ENCODE measurements at regions not wholly inside any gene's neighbourhood (a gene's known extent, or its start where the extent isn't known, plus 50 kb on each side); places are given as distances from the start of the nearest gene placed in this dataset.
"Not testable (repeated sequence)": the region's sequence is repeated elsewhere in the genome, so short reads cannot be mapped to it uniquely, and the experiment has no call there.

GRCh38 chr21:29431178-29431577 is 132.5 kb downstream of the BACH1 start:
- 83% methylated on average over 1 of the region's 1 CpG for WGBS (ENCODE audit: insufficient coverage)
- Histone ChIP-seq H3K27ac (ENCODE audit: low read length) (no peak overlapping the region), H3K4me1 (ENCODE audit: control insufficient read depth, insufficient read depth, low read length) (no peaks in the 10 kb centered on the region), H3K9me3 (ENCODE audit: control insufficient read depth, insufficient read depth, low read length) (no peaks in the 10 kb centered on the region), H3K36me3 (ENCODE audit: control insufficient read depth, insufficient read depth, low read length) (no peaks in the 10 kb centered on the region), H3K27me3 (ENCODE audit: control insufficient read depth, insufficient read depth, low read length) (no peaks in the 10 kb centered on the region), H3K4me3 (ENCODE audit: low read length) (no peak overlapping the region)
- Mint-ChIP-seq H3K4me1 (no peaks in the 10 kb centered on the region), H3K36me3 (no peaks in the 10 kb centered on the region), H3K9me3 (no peaks in the 10 kb centered on the region), H3K27me3 (ENCODE audit: low read depth in 2 of 2) (no peaks in the 10 kb centered on the region), H3K27ac (no peak overlapping the region), H3K4me3 (no peak overlapping the region)
- no peak for ATAC-seq
- TF ChIP-seq CTCF (IDR thresholded peaks at IDR 0.05), result no peak
- DNase-seq, result no peak
- intact Hi-C loops (cut with micrococcal nuclease), result no loop called here

- Mint-ChIP-seq H3K27ac (no peak overlapping the region), H3K4me3 (no peak overlapping the region), H3K36me3 (no peaks in the 10 kb centered on the region), H3K4me1 (no peaks in the 10 kb centered on the region), H3K9me3 (no peaks in the 10 kb centered on the region), H3K27me3 (ENCODE audit: low read depth in 2 of 2) (no peaks in the 10 kb centered on the region)
- Histone ChIP-seq H3K4me3 (ENCODE audit: low read length) (no peak overlapping the region), H3K27ac (ENCODE audit: low read length) (no peak overlapping the region), H3K9me3 (ENCODE audit: control insufficient read depth, insufficient read depth, low read length) (no peaks in the 10 kb centered on the region), H3K4me1 (ENCODE audit: control insufficient read depth, insufficient read depth, low read length) (no peaks in the 10 kb centered on the region), H3K36me3 (ENCODE audit: control insufficient read depth, insufficient read depth, low read length) (no peaks in the 10 kb centered on the region), H3K27me3 (ENCODE audit: control insufficient read depth, insufficient read depth, low read length) (no peaks in the 10 kb centered on the region)
- DNase-seq, result no peak
- no peak for ATAC-seq
- TF ChIP-seq CTCF (IDR thresholded peaks at IDR 0.05), result no peak
- 94% methylated on average over 5 of the region's 5 CpGs for WGBS (ENCODE audit: insufficient coverage)
- intact Hi-C loops (cut with micrococcal nuclease), result no loop called here
Measured at GRCh38 chr21:29431680-29432079, 133.0 kb downstream of the BACH1 start.

- Mint-ChIP-seq H3K4me1 (no peaks in the 10 kb centered on the region), H3K4me3 (no peak overlapping the region), H3K9me3 (no peaks in the 10 kb centered on the region), H3K36me3 (no peaks in the 10 kb centered on the region), H3K27ac (no peak overlapping the region), H3K27me3 (ENCODE audit: low read depth in 2 of 2) (no peaks in the 10 kb centered on the region)
- Histone ChIP-seq H3K27ac (ENCODE audit: low read length) (no peak overlapping the region), H3K4me1 (ENCODE audit: control insufficient read depth, insufficient read depth, low read length) (no peaks in the 10 kb centered on the region), H3K4me3 (ENCODE audit: low read length) (no peak overlapping the region), H3K36me3 (ENCODE audit: control insufficient read depth, insufficient read depth, low read length) (no peaks in the 10 kb centered on the region), H3K27me3 (ENCODE audit: control insufficient read depth, insufficient read depth, low read length) (no peaks in the 10 kb centered on the region), H3K9me3 (ENCODE audit: control insufficient read depth, insufficient read depth, low read length) (no peaks in the 10 kb centered on the region)
- 87% methylated on average over 4 of the region's 7 CpGs for WGBS (ENCODE audit: insufficient coverage)
- DNase-seq (no peak), ATAC-seq (no peak)
- intact Hi-C loops (cut with micrococcal nuclease), result no loop called here
- no peak for TF ChIP-seq CTCF (IDR thresholded peaks at IDR 0.05)
Measured at GRCh38 chr21:29433366-29434059, 134.8 kb downstream of the BACH1 start.

- Histone ChIP-seq H3K36me3 (ENCODE audit: control insufficient read depth, insufficient read depth, low read length) (no peaks in the 10 kb centered on the region), H3K4me1 (ENCODE audit: control insufficient read depth, insufficient read depth, low read length) (no peaks in the 10 kb centered on the region), H3K27ac (ENCODE audit: low read length) (no peak overlapping the region), H3K9me3 (ENCODE audit: control insufficient read depth, insufficient read depth, low read length) (no peaks in the 10 kb centered on the region), H3K27me3 (ENCODE audit: control insufficient read depth, insufficient read depth, low read length) (no peaks in the 10 kb centered on the region), H3K4me3 (ENCODE audit: low read length) (no peak overlapping the region)
- intact Hi-C loops (cut with micrococcal nuclease), result no loop called here
- no peaks in the 10 kb centered on the region for H3K36me3 Mint-ChIP-seq
- no peaks in the 10 kb centered on the region for H3K9me3 Mint-ChIP-seq
- DNase-seq (no peak), ATAC-seq (no peak)
- no peaks in the 10 kb centered on the region for H3K27me3 Mint-ChIP-seq (ENCODE audit: low read depth in 2 of 2)
- 61% methylated on average over 7 of the region's 7 CpGs for WGBS (ENCODE audit: insufficient coverage)
- TF ChIP-seq CTCF (IDR thresholded peaks at IDR 0.05), result no peak
- H3K4me3 Mint-ChIP-seq, result no peak overlapping the region
- no peak overlapping the region for H3K27ac Mint-ChIP-seq
- no peaks in the 10 kb centered on the region for H3K4me1 Mint-ChIP-seq
Measured at GRCh38 chr21:29434081-29434480, 135.4 kb downstream of the BACH1 start.

GRCh38 chr21:29434982-29435381 is 136.3 kb downstream of the BACH1 start:
- H3K4me3 ChIP-seq (ENCODE audit: low read length); H3K4me1 Mint-ChIP-seq; H3K27ac Mint-ChIP-seq; H3K4me3 Mint-ChIP-seq; H3K9me3 Mint-ChIP-seq; DNase-seq; intact Hi-C loops (cut with micrococcal nuclease); H3K36me3 Mint-ChIP-seq; H3K27me3 Mint-ChIP-seq (ENCODE audit: low read depth in 2 of 2); H3K27me3 ChIP-seq (ENCODE audit: control insufficient read depth, insufficient read depth, low read length); H3K27ac ChIP-seq (ENCODE audit: low read length); ATAC-seq; H3K4me1 ChIP-seq (ENCODE audit: control insufficient read depth, insufficient read depth, low read length); H3K36me3 ChIP-seq (ENCODE audit: control insufficient read depth, insufficient read depth, low read length); H3K9me3 ChIP-seq (ENCODE audit: control insufficient read depth, insufficient read depth, low read length): not testable (repeated sequence)
- 100% methylated on average over 2 of the region's 2 CpGs for WGBS (ENCODE audit: insufficient coverage)
